NCI-H2107 (cell line): ENCODE measurements at regions not wholly inside any gene's neighbourhood (a gene's known extent, or its start where the extent isn't known, plus 50 kb on each side); places are given as distances from the start of the nearest gene placed in this dataset.

ENCODE experiments used
- DNase-seq: peaks from one replicate; lab custom pipeline; 2025; lab: John Stamatoyannopoulos, UW

GRCh38 chr2:16135196-16135912 is 195.0 kb downstream of the MYCN start:
- no peak for DNase-seq

- DNase-seq, result no peak
These were observed 194.3 kb downstream of the MYCN start for GRCh38 chr2:16134436-16135165.

- no peak for DNase-seq
These were observed 190.6 kb downstream of the MYCN start for GRCh38 chr2:16130906-16131400.

- DNase-seq, result no peak
These were observed 190.2 kb downstream of the MYCN start for GRCh38 chr2:16130541-16130880.

- DNase-seq, result no peak
These were observed 189.6 kb downstream of the MYCN start for GRCh38 chr2:16129716-16130540.

GRCh38 chr2:16128746-16129610 is 188.6 kb downstream of the MYCN start:
- DNase-seq, result no peak

GRCh38 chr2:16127958-16128357 is 187.6 kb downstream of the MYCN start:
- DNase-seq, result no peak

- no peak for DNase-seq
These were observed 187.1 kb downstream of the MYCN start for GRCh38 chr2:16127276-16127940.

GRCh38 chr2:16126517-16127275 is 186.3 kb downstream of the MYCN start:
- DNase-seq, result no peak

- DNase-seq, result no peak
These were observed 185.5 kb downstream of the MYCN start for GRCh38 chr2:16125614-16126516.

- DNase-seq, result no peak
These were observed 184.7 kb downstream of the MYCN start for GRCh38 chr2:16124881-16125613.

- no peak for DNase-seq
These were observed 183.8 kb downstream of the MYCN start for GRCh38 chr2:16123856-16124780.

- DNase-seq, result no peak
These were observed 183.1 kb downstream of the MYCN start for GRCh38 chr2:16123421-16123820.

GRCh38 chr2:16122556-16122955 is 182.2 kb downstream of the MYCN start:
- DNase-seq, result no peak

GRCh38 chr2:16121986-16122390 is 181.6 kb downstream of the MYCN start:
- no peak for DNase-seq

GRCh38 chr2:16121231-16121985 is 181.1 kb downstream of the MYCN start:
- no peak for DNase-seq
